SK-N-DZ (cell line): ENCODE measurements at regions not wholly inside any gene's neighbourhood (a gene's known extent, or its start where the extent isn't known, plus 50 kb on each side); places are given as distances from the start of the nearest gene placed in this dataset.
"Not testable (repeated sequence)": the region's sequence is repeated elsewhere in the genome, so short reads cannot be mapped to it uniquely, and the experiment has no call there.

Experiments used
- DNase-seq: peaks from one replicate; pipeline ENCODE4 v3.0.0-alpha.2; 2015; ENCODE audit warnings: low spot score

- not testable (repeated sequence) for DNase-seq
These were observed 153.7 kb upstream of the MYRIP start for GRCh38 chr3:39655718-39656117.

- no peak for DNase-seq
These were observed 152.3 kb upstream of the MYRIP start for GRCh38 chr3:39657075-39657474.

- no peak for DNase-seq
These were observed 151.6 kb upstream of the MYRIP start for GRCh38 chr3:39657775-39658174.

GRCh38 chr3:39664931-39665330 is 144.5 kb upstream of the MYRIP start:
- DNase-seq, result no peak

- DNase-seq, result no peak
These were observed 144.0 kb upstream of the MYRIP start for GRCh38 chr3:39665441-39665840.

GRCh38 chr3:39668420-39668819 is 141.0 kb upstream of the MYRIP start:
- DNase-seq, result peak; percentile 17

- DNase-seq, result no peak
These were observed 138.3 kb upstream of the MYRIP start for GRCh38 chr3:39671116-39671515.

GRCh38 chr3:39671600-39671999 is 137.8 kb upstream of the MYRIP start:
- DNase-seq, result no peak

GRCh38 chr3:39705351-39705900 is 104.0 kb upstream of the MYRIP start:
- DNase-seq, result no peak

GRCh38 chr3:39707314-39707909 is 102.0 kb upstream of the MYRIP start:
- DNase-seq, result peak; percentile 13

GRCh38 chr3:39712413-39713048 is 96.9 kb upstream of the MYRIP start:
- DNase-seq, result peak; percentile 21

- not testable (repeated sequence) for DNase-seq
These were observed 96.1 kb upstream of the MYRIP start for GRCh38 chr3:39713341-39713740.

GRCh38 chr3:39716849-39717248 is 92.6 kb upstream of the MYRIP start:
- no peak for DNase-seq

- no peak for DNase-seq
These were observed 90.5 kb upstream of the MYRIP start for GRCh38 chr3:39718674-39719595.

GRCh38 chr3:39721076-39721475 is 88.3 kb upstream of the MYRIP start:
- no peak for DNase-seq

GRCh38 chr3:39724233-39724846 is 85.1 kb upstream of the MYRIP start:
- DNase-seq, result no peak

GRCh38 chr3:39725321-39725720 is 84.1 kb upstream of the MYRIP start:
- DNase-seq, result no peak

- DNase-seq, result no peak
These were observed 82.0 kb upstream of the MYRIP start for GRCh38 chr3:39727415-39727814.

- no peak for DNase-seq
These were observed 75.6 kb upstream of the MYRIP start for GRCh38 chr3:39733804-39734203.

GRCh38 chr3:39739658-39740057 is 69.8 kb upstream of the MYRIP start:
- DNase-seq, result not testable (repeated sequence)

GRCh38 chr3:39744746-39745145 is 64.7 kb upstream of the MYRIP start:
- DNase-seq, result no peak

GRCh38 chr3:39748002-39748401 is 61.4 kb upstream of the MYRIP start:
- no peak for DNase-seq
